Mesenteric fat pad (tissue), 1 donor: ENCODE measurements at regions not wholly inside any gene's neighbourhood (a gene's known extent, or its start where the extent isn't known, plus 50 kb on each side); places are given as distances from the start of the nearest gene placed in this dataset.

Experiments
- DNase-seq: peaks from one replicate; pipeline ENCODE4 v3.0.0-alpha.2; 2020; ENCODE audit warnings: low spot score
- donor health status: DM: yes; HTN: yes; CAD: no.

GRCh38 chr16:85289760-85290625 lies 177.7 kb upstream of the CIBAR2 start:
- no peak for DNase-seq

GRCh38 chr16:85290626-85291301 lies 178.5 kb upstream of the CIBAR2 start:
- no peak for DNase-seq

GRCh38 chr16:85291302-85292148 lies 179.3 kb upstream of the CIBAR2 start:
- no peak for DNase-seq

- DNase-seq, result no peak
These were observed 181.2 kb upstream of the CIBAR2 start for GRCh38 chr16:85293458-85293857.

GRCh38 chr16:85293904-85294642 lies 181.8 kb upstream of the CIBAR2 start:
- DNase-seq, result no peak

GRCh38 chr16:85294810-85295508 lies 182.7 kb upstream of the CIBAR2 start:
- DNase-seq, result no peak

GRCh38 chr16:85296859-85297660 lies 184.8 kb upstream of the CIBAR2 start:
- no peak for DNase-seq

- DNase-seq, result no peak
These were observed 185.6 kb upstream of the CIBAR2 start for GRCh38 chr16:85297881-85298280.

GRCh38 chr16:85300406-85300968 lies 188.2 kb upstream of the CIBAR2 start:
- DNase-seq, result no peak

GRCh38 chr16:85301231-85301630 lies 189.0 kb upstream of the CIBAR2 start:
- no peak for DNase-seq

GRCh38 chr16:85302018-85302847 lies 190.0 kb upstream of the CIBAR2 start:
- DNase-seq, result no peak

- no peak for DNase-seq
These were observed 190.6 kb upstream of the CIBAR2 start for GRCh38 chr16:85302848-85303353.

- DNase-seq, result peak; percentile 93
These were observed 191.1 kb upstream of the CIBAR2 start for GRCh38 chr16:85303354-85303883.

GRCh38 chr16:85304337-85304736 lies 192.1 kb upstream of the CIBAR2 start:
- no peak for DNase-seq

- peak; percentile 94 for DNase-seq
These were observed 194.0 kb upstream of the CIBAR2 start for GRCh38 chr16:85306071-85306792.

GRCh38 chr16:85306793-85307551 lies 194.7 kb upstream of the CIBAR2 start:
- DNase-seq, result no peak
